ENCODE measurements at regions not wholly inside any gene's neighbourhood (a gene's known extent, or its start where the extent isn't known, plus 50 kb on each side); places are given as distances from the start of the nearest gene placed in this dataset.

DNA sequence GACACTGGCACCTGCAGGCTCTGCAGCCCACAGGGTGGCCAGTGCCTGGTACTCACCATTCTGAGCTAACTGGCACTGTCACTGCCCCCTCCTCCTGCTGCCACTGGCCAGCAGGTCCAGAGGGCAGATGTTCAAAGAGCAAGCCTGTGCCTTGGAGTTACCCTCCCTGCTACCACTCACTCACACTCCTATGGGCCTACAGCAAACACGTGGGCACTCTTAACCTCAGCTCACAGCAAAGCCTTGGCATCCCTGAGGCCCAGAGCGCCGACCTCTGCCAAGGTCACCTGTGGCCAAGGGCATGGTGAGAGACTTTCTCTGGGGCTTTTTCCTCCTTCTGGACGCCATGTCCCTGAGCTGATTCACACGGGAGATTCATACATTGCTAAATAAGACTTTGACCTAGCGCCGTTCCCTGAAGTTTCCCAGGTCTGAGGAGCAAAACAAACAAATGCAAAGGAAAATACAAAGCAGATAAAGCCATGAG, 270.0 kb upstream of the PPP2R2D start:
- TF ChIP-seq, protein P1, sequence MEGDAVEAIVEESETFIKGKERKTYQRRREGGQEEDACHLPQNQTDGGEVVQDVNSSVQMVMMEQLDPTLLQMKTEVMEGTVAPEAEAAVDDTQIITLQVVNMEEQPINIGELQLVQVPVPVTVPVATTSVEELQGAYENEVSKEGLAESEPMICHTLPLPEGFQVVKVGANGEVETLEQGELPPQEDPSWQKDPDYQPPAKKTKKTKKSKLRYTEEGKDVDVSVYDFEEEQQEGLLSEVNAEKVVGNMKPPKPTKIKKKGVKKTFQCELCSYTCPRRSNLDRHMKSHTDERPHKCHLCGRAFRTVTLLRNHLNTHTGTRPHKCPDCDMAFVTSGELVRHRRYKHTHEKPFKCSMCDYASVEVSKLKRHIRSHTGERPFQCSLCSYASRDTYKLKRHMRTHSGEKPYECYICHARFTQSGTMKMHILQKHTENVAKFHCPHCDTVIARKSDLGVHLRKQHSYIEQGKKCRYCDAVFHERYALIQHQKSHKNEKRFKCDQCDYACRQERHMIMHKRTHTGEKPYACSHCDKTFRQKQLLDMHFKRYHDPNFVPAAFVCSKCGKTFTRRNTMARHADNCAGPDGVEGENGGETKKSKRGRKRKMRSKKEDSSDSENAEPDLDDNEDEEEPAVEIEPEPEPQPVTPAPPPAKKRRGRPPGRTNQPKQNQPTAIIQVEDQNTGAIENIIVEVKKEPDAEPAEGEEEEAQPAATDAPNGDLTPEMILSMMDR (IDR thresholded peaks at IDR 0.05), result no peak
- no peak for TF ChIP-seq POLR2A (IDR thresholded peaks at IDR 0.05)

Measured in gastroesophageal sphincter (tissue), 3 donors.